ENCODE measurements at regions not wholly inside any gene's neighbourhood (a gene's known extent, or its start where the extent isn't known, plus 50 kb on each side); places are given as distances from the start of the nearest gene placed in this dataset.

- H3K27ac Mint-ChIP-seq, result no peak overlapping the region
- no peak for TF ChIP-seq CTCF (IDR thresholded peaks at IDR 0.05)
- no peaks in the 10 kb centered on the region for H3K9me3 Mint-ChIP-seq
- DNase-seq (no peak), ATAC-seq (no peak)
- H3K27me3 ChIP-seq (ENCODE audit: control insufficient read depth, insufficient read depth, low read length), result no peaks in the 10 kb centered on the region
- no peaks in the 10 kb centered on the region for H3K9me3 ChIP-seq (ENCODE audit: control insufficient read depth, insufficient read depth, low read length)
- H3K27ac ChIP-seq (ENCODE audit: low read length), result no peak overlapping the region
- H3K4me1 Mint-ChIP-seq, result no peaks in the 10 kb centered on the region
- peaks cover 2 to 5% of the 10 kb centered on the region in 2 donors for H3K27me3 Mint-ChIP-seq (ENCODE audit: low read depth in 2 of 2)
- H3K4me3 ChIP-seq (ENCODE audit: low read length), result no peak overlapping the region
- intact Hi-C loops (cut with micrococcal nuclease), result no loop called here
- no peak overlapping the region for H3K4me3 Mint-ChIP-seq
- WGBS (ENCODE audit: insufficient coverage), result 88% methylated on average over 3 of the region's 3 CpGs
- no peaks in the 10 kb centered on the region for H3K4me1 ChIP-seq (ENCODE audit: control insufficient read depth, insufficient read depth, low read length)
- H3K36me3 Mint-ChIP-seq, result no peaks in the 10 kb centered on the region
- no peaks in the 10 kb centered on the region for H3K36me3 ChIP-seq (ENCODE audit: control insufficient read depth, insufficient read depth, low read length)
These were observed 245.3 kb downstream of the FAM76B start for GRCh38 chr11:95544095-95544856.

- H3K27ac Mint-ChIP-seq, result no peak overlapping the region
- peaks cover 9 to 14% of the 10 kb centered on the region in 2 donors for H3K27me3 Mint-ChIP-seq (ENCODE audit: low read depth in 2 of 2)
- no peak overlapping the region for H3K4me3 ChIP-seq (ENCODE audit: low read length)
- no peak for ATAC-seq
- WGBS (ENCODE audit: insufficient coverage), result 95% methylated on average over 2 of the region's 2 CpGs
- no peak overlapping the region for H3K4me3 Mint-ChIP-seq
- no peaks in the 10 kb centered on the region for H3K27me3 ChIP-seq (ENCODE audit: control insufficient read depth, insufficient read depth, low read length)
- DNase-seq, result no peak
- no peaks in the 10 kb centered on the region for H3K4me1 ChIP-seq (ENCODE audit: control insufficient read depth, insufficient read depth, low read length)
- intact Hi-C loops (cut with micrococcal nuclease), result no loop called here
- no peaks in the 10 kb centered on the region for H3K36me3 ChIP-seq (ENCODE audit: control insufficient read depth, insufficient read depth, low read length)
- no peaks in the 10 kb centered on the region for H3K4me1 Mint-ChIP-seq
- no peak for TF ChIP-seq CTCF (IDR thresholded peaks at IDR 0.05)
- H3K9me3 Mint-ChIP-seq, result no peaks in the 10 kb centered on the region
- no peaks in the 10 kb centered on the region for H3K36me3 Mint-ChIP-seq
- no peaks in the 10 kb centered on the region for H3K9me3 ChIP-seq (ENCODE audit: control insufficient read depth, insufficient read depth, low read length)
- H3K27ac ChIP-seq (ENCODE audit: low read length), result no peak overlapping the region
These were observed 246.6 kb downstream of the FAM76B start for GRCh38 chr11:95542868-95543551.

- Histone ChIP-seq H3K4me1 (ENCODE audit: control insufficient read depth, insufficient read depth, low read length) (no peaks in the 10 kb centered on the region), H3K27ac (ENCODE audit: low read length) (no peak overlapping the region), H3K27me3 (ENCODE audit: control insufficient read depth, insufficient read depth, low read length) (no peaks in the 10 kb centered on the region), H3K9me3 (ENCODE audit: control insufficient read depth, insufficient read depth, low read length) (no peaks in the 10 kb centered on the region), H3K4me3 (ENCODE audit: low read length) (no peak overlapping the region), H3K36me3 (ENCODE audit: control insufficient read depth, insufficient read depth, low read length) (no peaks in the 10 kb centered on the region)
- Mint-ChIP-seq H3K4me3 (no peak overlapping the region), H3K4me1 (no peaks in the 10 kb centered on the region), H3K36me3 (no peaks in the 10 kb centered on the region), H3K27me3 (ENCODE audit: low read depth in 2 of 2) (peaks cover 6 to 14% of the 10 kb centered on the region in 2 donors), H3K27ac (no peak overlapping the region), H3K9me3 (no peaks in the 10 kb centered on the region)
- no peak for DNase-seq
- ATAC-seq, result no peak
- no peak for TF ChIP-seq CTCF (IDR thresholded peaks at IDR 0.05)
- 87% methylated on average over 4 of the region's 4 CpGs for WGBS (ENCODE audit: insufficient coverage)
- intact Hi-C loops (cut with micrococcal nuclease), result no loop called here
These were observed 247.9 kb downstream of the FAM76B start for GRCh38 chr11:95541715-95542114.
